ENCODE measurements at regions not wholly inside any gene's neighbourhood (a gene's known extent, or its start where the extent isn't known, plus 50 kb on each side); places are given as distances from the start of the nearest gene placed in this dataset.

DNA sequence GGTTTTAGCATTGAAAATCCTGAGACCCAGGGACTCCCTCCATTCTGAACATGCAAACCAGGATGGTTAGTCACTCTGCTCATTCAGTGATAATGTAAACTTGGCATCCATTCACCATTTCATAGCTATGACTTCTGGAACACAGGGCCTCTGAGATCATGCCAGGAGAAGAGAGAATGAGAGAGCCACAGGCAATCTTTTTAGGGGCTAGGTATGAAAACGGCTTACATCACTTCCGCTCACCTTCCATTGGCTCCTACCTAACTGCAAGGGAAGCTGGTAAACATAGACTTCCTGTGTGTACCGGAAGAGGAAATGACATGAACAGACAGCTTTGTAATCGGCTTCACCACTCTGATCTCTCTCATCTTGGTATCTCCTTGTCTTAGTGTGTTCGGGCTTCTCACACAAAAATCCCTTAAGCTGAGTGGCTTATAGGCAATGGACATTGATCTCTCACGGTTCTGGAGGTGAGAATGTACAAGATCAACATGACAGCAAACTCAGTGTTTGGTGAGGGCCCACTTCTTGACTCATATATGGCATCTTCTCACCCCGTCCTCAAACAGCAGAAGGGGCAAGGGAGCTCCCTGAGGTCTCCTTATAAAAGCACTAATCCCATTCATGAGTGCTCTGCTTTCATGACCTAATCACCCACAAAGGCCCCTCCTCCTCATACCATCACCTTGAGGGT lies 465.9 kb upstream of the TBX3 start:
- no peak for TF ChIP-seq GATA2 (IDR thresholded peaks at IDR 0.05; ENCODE audit: low read depth, low read length)
- no peak for TF ChIP-seq GATA3 (IDR thresholded peaks at IDR 0.05; ENCODE audit: low read depth, low read length)

- no peak for TF ChIP-seq GATA3 (IDR thresholded peaks at IDR 0.05; ENCODE audit: low read depth, low read length)
- no peak for TF ChIP-seq GATA2 (IDR thresholded peaks at IDR 0.05; ENCODE audit: low read depth, low read length)
Observed at GRCh38 chr12:115149279-115149678, 465.3 kb upstream of the TBX3 start.

GRCh38 chr12:115147916-115148315 lies 463.9 kb upstream of the TBX3 start:
- TF ChIP-seq GATA2 (IDR thresholded peaks at IDR 0.05; ENCODE audit: low read depth, low read length) (no peak), GATA3 (IDR thresholded peaks at IDR 0.05; ENCODE audit: low read depth, low read length) (no peak)

- TF ChIP-seq GATA2 (IDR thresholded peaks at IDR 0.05; ENCODE audit: low read depth, low read length) (no peak), GATA3 (IDR thresholded peaks at IDR 0.05; ENCODE audit: low read depth, low read length) (no peak)
Observed at GRCh38 chr12:115146453-115146852, 462.5 kb upstream of the TBX3 start.

DNA sequence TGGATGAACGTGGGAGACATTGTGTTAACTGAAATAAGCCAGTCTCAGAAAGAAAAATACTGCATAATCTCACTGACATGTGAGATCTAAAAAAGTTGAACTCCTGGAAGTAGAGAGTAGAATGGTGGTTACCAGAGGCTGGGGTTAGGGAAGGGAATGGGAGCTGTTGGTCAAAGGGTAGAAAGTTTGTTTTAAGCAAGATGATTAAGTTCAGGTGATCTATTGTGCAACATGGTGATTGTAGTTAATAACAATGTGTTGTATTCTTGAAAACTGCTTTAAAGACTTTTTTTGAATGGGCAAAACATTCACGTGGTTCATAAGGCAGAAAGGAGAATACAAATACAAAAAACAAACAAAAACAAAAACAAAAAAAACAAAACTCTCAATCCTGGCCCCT lies 460.4 kb upstream of the TBX3 start:
- TF ChIP-seq GATA2 (IDR thresholded peaks at IDR 0.05; ENCODE audit: low read depth, low read length) (no peak), GATA3 (IDR thresholded peaks at IDR 0.05; ENCODE audit: low read depth, low read length) (no peak)

GRCh38 chr12:115140981-115141655 lies 457.1 kb upstream of the TBX3 start:
- TF ChIP-seq GATA2 (IDR thresholded peaks at IDR 0.05; ENCODE audit: low read depth, low read length), result no peak
- no peak for TF ChIP-seq GATA3 (IDR thresholded peaks at IDR 0.05; ENCODE audit: low read depth, low read length)

DNA sequence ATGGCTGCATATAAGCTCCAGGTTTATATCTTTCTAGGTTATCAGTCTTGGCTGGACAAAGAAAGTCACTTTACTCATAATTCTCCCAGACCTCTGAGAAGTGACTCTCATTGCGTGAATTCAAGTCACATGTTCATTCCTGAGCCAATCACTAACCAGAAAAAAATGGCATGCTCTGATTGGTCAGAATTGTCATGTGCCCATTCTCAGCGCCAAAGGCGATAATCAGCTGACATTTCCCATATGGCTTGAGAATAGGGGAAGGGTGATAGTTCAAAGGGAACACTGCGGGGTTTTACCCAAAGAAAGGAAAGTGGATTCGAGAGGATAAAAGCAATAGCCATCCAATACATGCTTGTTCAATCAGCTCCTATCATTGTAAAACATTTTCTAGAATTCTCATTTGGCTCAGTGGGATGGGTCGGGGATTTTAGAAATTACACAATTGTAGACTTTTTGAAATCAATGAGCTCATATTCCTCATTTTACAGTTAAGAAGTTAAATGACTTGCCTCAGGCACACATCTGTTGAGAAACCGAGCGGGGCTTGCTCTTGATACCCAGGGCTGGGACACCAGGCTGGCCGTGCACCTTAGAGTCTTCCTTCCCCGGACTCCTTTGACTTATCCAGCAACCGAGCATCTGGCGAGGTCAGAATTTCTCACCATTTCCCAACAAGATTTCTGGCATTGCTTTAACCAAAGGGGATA lies 454.0 kb upstream of the TBX3 start:
- TF ChIP-seq GATA3 (IDR thresholded peaks at IDR 0.05; ENCODE audit: low read depth, low read length) (no peak), GATA2 (IDR thresholded peaks at IDR 0.05; ENCODE audit: low read depth, low read length) (no peak)

GRCh38 chr12:115135800-115136211 lies 451.8 kb upstream of the TBX3 start:
- TF ChIP-seq GATA2 (IDR thresholded peaks at IDR 0.05; ENCODE audit: low read depth, low read length) (no peak), GATA3 (IDR thresholded peaks at IDR 0.05; ENCODE audit: low read depth, low read length) (no peak)

- TF ChIP-seq GATA2 (IDR thresholded peaks at IDR 0.05; ENCODE audit: low read depth, low read length), result no peak
- no peak for TF ChIP-seq GATA3 (IDR thresholded peaks at IDR 0.05; ENCODE audit: low read depth, low read length)
Observed at GRCh38 chr12:115134298-115134697, 450.3 kb upstream of the TBX3 start.

GRCh38 chr12:115132905-115133304 lies 448.9 kb upstream of the TBX3 start:
- TF ChIP-seq GATA2 (IDR thresholded peaks at IDR 0.05; ENCODE audit: low read depth, low read length) (no peak), GATA3 (IDR thresholded peaks at IDR 0.05; ENCODE audit: low read depth, low read length) (no peak)

DNA sequence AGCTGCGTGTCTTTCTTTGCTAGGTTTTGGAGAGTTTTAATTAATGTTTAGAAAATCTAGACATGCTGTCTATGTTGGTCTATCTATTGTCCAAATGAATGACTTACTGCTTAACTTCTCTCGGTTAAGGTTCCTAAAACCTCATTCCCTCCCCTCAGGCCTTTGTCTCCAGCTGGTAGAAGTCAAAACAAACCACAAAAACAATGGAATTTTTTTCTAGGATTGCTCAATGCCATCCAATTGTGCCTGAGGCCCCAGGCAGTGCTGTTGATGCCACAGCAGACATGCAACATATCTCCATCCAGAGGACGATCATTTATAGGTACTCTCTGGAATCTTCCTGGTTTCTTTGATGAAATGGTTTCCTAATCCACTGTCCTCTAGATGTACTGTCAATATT lies 448.2 kb upstream of the TBX3 start:
- TF ChIP-seq GATA2 (IDR thresholded peaks at IDR 0.05; ENCODE audit: low read depth, low read length) (no peak), GATA3 (IDR thresholded peaks at IDR 0.05; ENCODE audit: low read depth, low read length) (no peak)

DNA sequence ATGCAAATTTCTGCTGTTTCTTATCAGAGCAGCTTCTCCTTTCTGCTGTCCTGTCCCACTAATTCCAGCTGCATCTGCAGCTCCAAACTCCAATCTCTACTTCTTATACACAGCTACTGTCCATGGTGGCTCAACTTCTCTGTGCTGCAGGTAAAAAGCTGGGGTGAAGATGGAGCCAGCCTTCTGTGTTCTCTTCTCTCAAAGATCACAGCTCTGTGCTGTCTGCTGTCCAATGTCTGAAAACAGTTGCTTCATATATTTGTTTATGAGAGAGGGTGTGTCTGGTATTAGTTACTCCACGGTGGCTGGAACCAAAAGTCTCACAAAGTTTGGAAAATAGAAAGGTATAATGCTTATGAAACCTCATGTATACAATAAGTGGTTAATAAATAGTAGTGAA lies 445.8 kb upstream of the TBX3 start:
- TF ChIP-seq GATA3 (IDR thresholded peaks at IDR 0.05; ENCODE audit: low read depth, low read length), result no peak
- no peak for TF ChIP-seq GATA2 (IDR thresholded peaks at IDR 0.05; ENCODE audit: low read depth, low read length)

- TF ChIP-seq GATA2 (IDR thresholded peaks at IDR 0.05; ENCODE audit: low read depth, low read length) (no peak), GATA3 (IDR thresholded peaks at IDR 0.05; ENCODE audit: low read depth, low read length) (no peak)
Observed at GRCh38 chr12:115121053-115121452, 437.1 kb upstream of the TBX3 start.

- no peak for TF ChIP-seq GATA2 (IDR thresholded peaks at IDR 0.05; ENCODE audit: low read depth, low read length)
- no peak for TF ChIP-seq GATA3 (IDR thresholded peaks at IDR 0.05; ENCODE audit: low read depth, low read length)
Observed at GRCh38 chr12:115118177-115118724, 434.3 kb upstream of the TBX3 start.
